Endothelial cell of umbilical vein (primary cell): ENCODE measurements at regions not wholly inside any gene's neighbourhood (a gene's known extent, or its start where the extent isn't known, plus 50 kb on each side); places are given as distances from the start of the nearest gene placed in this dataset.

ENCODE experiments used
- BruUV-seq: library from RNA; stranded (reverse); fragments of 400-500 nt; replicated peaks from 2 replicates; lab custom pipeline; 2021; lab: Mats Ljungman, UMichigan
- CTCF ChIA-PET: fragments of 300-600, 350-600 bp; sonication (Branson Sonifier 250); formaldehyde crosslinking; loops from one replicate; lab custom pipeline; 2021; ENCODE audit warnings: antibody characterized with exemption, inconsistent platforms; lab: Charles Lee
- POLR2A ChIA-PET: fragments of 300-600, 350-600 bp; sonication (Branson Sonifier 250); formaldehyde crosslinking; loops from one replicate; lab custom pipeline; 2021; ENCODE audit warnings: antibody characterized with exemption, inconsistent platforms; lab: Charles Lee
- DNase-seq: peaks from one replicate; pipeline ENCODE4 v3.0.0-alpha.2; 2011; ENCODE audit warnings: low read depth, low spot score
- FAIRE-seq: peaks from 2 replicates; lab custom pipeline; 2011; peaks lifted over from hg19 to GRCh38; lab: Jason Lieb, UNC
- H2AFZ ChIP-seq: 2 replicates; pipeline ENCODE4 v1.6.0; 2012; ENCODE audit warnings: low read depth, low read length, control low read depth, inconsistent platforms
- H3K27ac ChIP-seq: 2 replicates; pipeline ENCODE4 v1.5.1; 2011; ENCODE audit warnings: low read depth, mild to moderate bottlenecking, control low read depth, low read length, moderate library complexity; ENCODE audit not compliant: insufficient read depth
- H3K27me3 ChIP-seq, 2 experiments: 2 replicates each; pipeline versions ENCODE4 v1.6.0 to v1.6.1; 2011; ENCODE audit warnings: low read length in 2 of 2, mixed read lengths in 1 of 2; ENCODE audit not compliant: control insufficient read depth in 2 of 2, insufficient read depth in 2 of 2
- H3K36me3 ChIP-seq, 2 experiments: 2 replicates in 1 of 2; 3 replicates in 1 of 2; pipeline ENCODE4 v1.5.1; 2011; ENCODE audit warnings: low read length in 2 of 2, mild to moderate bottlenecking in 1 of 2, moderate library complexity in 1 of 2; ENCODE audit not compliant: control insufficient read depth in 2 of 2, insufficient read depth in 2 of 2; ENCODE audit errors: extremely low read depth in 1 of 2
- H3K4me1 ChIP-seq: 3 replicates; pipeline ENCODE4 v1.5.1; 2011; ENCODE audit warnings: mild to moderate bottlenecking, low read length; ENCODE audit not compliant: control insufficient read depth, insufficient read depth; ENCODE audit errors: extremely low read depth
- H3K4me2 ChIP-seq: 2 replicates; pipeline ENCODE4 v1.6.1; 2011; ENCODE audit warnings: low read length, control low read depth, mixed read lengths; ENCODE audit not compliant: insufficient read depth
- H3K4me3 ChIP-seq, 3 experiments: fragments of 200-600 bp in 1 of 3; sonication (generic), shearing (Covaris generic) in 1 of 3; replicated peaks in 1 of 3; 2 replicates each; pipeline ENCODE4 v1.5.1; 2011 to 2016; ENCODE audit warnings: control low read depth in 3 of 3, low read length in 3 of 3, mild to moderate bottlenecking in 2 of 3, inconsistent platforms in 1 of 3, low read depth in 1 of 3, moderate library complexity in 1 of 3; ENCODE audit not compliant: insufficient read depth in 1 of 3
- H3K79me2 ChIP-seq: 2 replicates; pipeline ENCODE4 v1.6.0; 2012; ENCODE audit warnings: low read length, inconsistent platforms; ENCODE audit not compliant: control insufficient read depth, insufficient read depth
- H3K9ac ChIP-seq: replicated peaks from 2 replicates; pipeline ENCODE3; 2011; ENCODE audit warnings: low read length, control low read depth; ENCODE audit not compliant: insufficient read depth; ENCODE audit errors: extremely low read depth
- H3K9me1 ChIP-seq: replicated peaks from 3 replicates; pipeline ENCODE4 v1.6.0; 2011; ENCODE audit warnings: mild to moderate bottlenecking, low read length; ENCODE audit not compliant: control insufficient read depth, insufficient read depth; ENCODE audit errors: extremely low read depth
- H3K9me3 ChIP-seq: replicated peaks from 2 replicates; pipeline ENCODE4 v1.5.1; 2012; ENCODE audit warnings: low read length, inconsistent platforms; ENCODE audit not compliant: control insufficient read depth, insufficient read depth
- H4K20me1 ChIP-seq: replicated peaks from 2 replicates; pipeline ENCODE3; 2011; ENCODE audit warnings: mild to moderate bottlenecking, low read length; ENCODE audit not compliant: control insufficient read depth, insufficient read depth; ENCODE audit errors: extremely low read depth
- EZH2 ChIP-seq: IDR thresholded peaks from 2 replicates; pipeline ENCODE4 v1.6.1; 2012; ENCODE audit warnings: borderline replicate concordance, low read depth, mild to moderate bottlenecking, moderate library complexity, low read length, inconsistent platforms; ENCODE audit not compliant: severe bottlenecking
- FOS ChIP-seq: IDR thresholded peaks from 2 replicates; pipeline ENCODE4 v1.6.1; 2011; ENCODE audit warnings: mild to moderate bottlenecking, low read length, moderate library complexity, borderline replicate concordance; ENCODE audit not compliant: insufficient read depth
- GATA2 ChIP-seq: IDR thresholded peaks from 2 replicates; pipeline ENCODE4 v1.7.0; 2011; ENCODE audit warnings: low read depth, mild to moderate bottlenecking, moderate library complexity, mixed read lengths, low read length; ENCODE audit not compliant: insufficient read length, insufficient read depth
- JUN ChIP-seq: IDR thresholded peaks from 2 replicates; pipeline ENCODE4 v1.6.1; 2011; ENCODE audit warnings: borderline replicate concordance, low read depth; ENCODE audit not compliant: insufficient read length, insufficient read depth
- MYC ChIP-seq: IDR thresholded peaks from one replicate; pipeline ENCODE4 v1.6.1; 2011; ENCODE audit warnings: mild to moderate bottlenecking, low read depth, low read length
- POLR2A ChIP-seq: IDR thresholded peaks from 2 replicates; pipeline ENCODE4 v1.6.1; 2012; ENCODE audit warnings: low read depth, mild to moderate bottlenecking, control low read depth, low read length
- POLR2AphosphoS5 ChIP-seq: IDR thresholded peaks from 2 replicates; pipeline ENCODE4 v1.6.1; 2012; ENCODE audit warnings: low read depth, mild to moderate bottlenecking, control low read depth, low read length, moderate library complexity; ENCODE audit not compliant: insufficient read depth
- dilution Hi-C: fragments of 300-500 bp; cut with MboI; formaldehyde crosslinking; loops from one replicate; pipeline ENCODE4 v1.15.0; 2019; ENCODE audit warnings: low sequenced_read_pairs; ENCODE audit not compliant: extremely low pct_ligation_motif_present
- intact Hi-C: fragments of 100-400 bp; cut with micrococcal nuclease; formaldehyde crosslinking; loops from one replicate; pipeline ENCODE4 v1.10.0; 2022
- TF ChIP-seq, protein P1 (sequence below): IDR thresholded peaks from 2 replicates; pipeline ENCODE4 v1.6.1; 2011; ENCODE audit not compliant: insufficient read depth, insufficient read length
- TF ChIP-seq, protein P2 (sequence below), 2 donors: IDR thresholded peaks; 1 replicate in 1 of 2; 2 replicates in 1 of 2; pipeline ENCODE4 v1.5.1; 2011; ENCODE audit warnings: low read length in 2 of 2, mild to moderate bottlenecking in 2 of 2, moderate library complexity in 2 of 2, control low read depth in 1 of 2, inconsistent platforms in 1 of 2, low read depth in 1 of 2; ENCODE audit not compliant: insufficient read depth in 1 of 2; ENCODE audit errors: extremely low read depth in 1 of 2

GRCh38 chr9:107175041-107175440 is 108.0 kb upstream of the RAD23B start:
- Histone ChIP-seq H3K9ac (no peak overlapping the region), H3K4me3 (no peak overlapping the region), H2AFZ (no peak overlapping the region), H3K27ac (no peak overlapping the region), H3K36me3 (no peaks in the 10 kb centered on the region), H3K9me1 (no peaks in the 10 kb centered on the region), H3K4me1 (no peaks in the 10 kb centered on the region), H3K27me3 (no peaks in the 10 kb centered on the region), H4K20me1 (no peaks in the 10 kb centered on the region), H3K79me2 (no peaks in the 10 kb centered on the region), H3K9me3 (no peaks in the 10 kb centered on the region), H3K4me2 (no peak overlapping the region)
- intact Hi-C loops, result no loop called here
- dilution Hi-C loops, result no loop called here
- CTCF ChIA-PET, result interaction anchor here (1.0 to 2.0 kb wide), 3 partner anchors 17 to 1334 kb away, joined by 4 to 20 read pairs (median 5); no protein-coding TSS in a partner anchor
- FAIRE-seq, result no peak
- POLR2A ChIA-PET, result no interaction called here
- no peak for TF ChIP-seq JUN
- no peak for TF ChIP-seq FOS
- no peak for TF ChIP-seq POLR2A
- no peak for TF ChIP-seq GATA2
- TF ChIP-seq EZH2, result no peak
- TF ChIP-seq MYC, result no peak
- no TSS peak for BruUV-seq
- DNase-seq, result no peak

DNA sequence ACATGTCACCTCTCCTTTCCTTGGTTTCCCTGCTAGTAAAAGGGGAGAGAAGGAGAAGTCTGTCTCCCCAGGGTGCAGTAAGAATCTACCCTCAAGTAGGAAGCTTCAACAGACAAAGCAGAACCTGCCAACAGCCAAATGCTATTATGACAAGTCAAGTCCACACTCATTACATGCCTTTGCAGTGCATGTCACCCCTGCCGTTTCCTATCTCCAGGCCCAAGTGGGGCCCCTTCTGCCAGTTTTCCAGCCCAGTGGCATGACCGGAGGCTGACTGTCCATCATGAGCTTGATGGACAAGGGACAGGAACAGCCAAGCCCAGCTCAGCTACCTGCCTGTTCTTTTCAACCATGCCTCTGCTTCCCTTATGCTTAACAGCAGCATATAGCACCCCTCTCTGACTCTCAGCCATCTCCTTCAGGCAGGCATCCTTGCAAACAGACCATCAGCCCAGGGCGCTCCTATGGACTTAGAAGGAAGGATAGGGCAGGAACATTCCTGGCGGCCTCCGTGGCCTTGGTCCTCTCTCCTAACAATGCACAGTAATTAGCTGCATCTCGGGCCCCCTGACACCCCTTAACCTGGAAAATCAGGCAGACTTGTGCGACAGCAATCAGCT is 107.2 kb upstream of the RAD23B start:
- H4K20me1 ChIP-seq, result no peaks in the 10 kb centered on the region
- H3K4me1 ChIP-seq, result no peaks in the 10 kb centered on the region
- intact Hi-C loops (no loop called here), dilution Hi-C loops (no loop called here)
- no peaks in the 10 kb centered on the region for H3K36me3 ChIP-seq
- POLR2A ChIA-PET, result no interaction called here
- H3K27ac ChIP-seq, result no peak overlapping the region
- no TSS peak for BruUV-seq
- H3K4me2 ChIP-seq, result no peak overlapping the region
- H3K79me2 ChIP-seq, result no peaks in the 10 kb centered on the region
- no peak for FAIRE-seq
- TF ChIP-seq POLR2AphosphoS5 (no peak), MYC (no peak), GATA2 (no peak), JUN (no peak), EZH2 (no peak), FOS (no peak), POLR2A (no peak)
- TF ChIP-seq, protein P1, sequence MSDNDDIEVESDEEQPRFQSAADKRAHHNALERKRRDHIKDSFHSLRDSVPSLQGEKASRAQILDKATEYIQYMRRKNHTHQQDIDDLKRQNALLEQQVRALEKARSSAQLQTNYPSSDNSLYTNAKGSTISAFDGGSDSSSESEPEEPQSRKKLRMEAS, result no peak
- TF ChIP-seq, protein P2, sequence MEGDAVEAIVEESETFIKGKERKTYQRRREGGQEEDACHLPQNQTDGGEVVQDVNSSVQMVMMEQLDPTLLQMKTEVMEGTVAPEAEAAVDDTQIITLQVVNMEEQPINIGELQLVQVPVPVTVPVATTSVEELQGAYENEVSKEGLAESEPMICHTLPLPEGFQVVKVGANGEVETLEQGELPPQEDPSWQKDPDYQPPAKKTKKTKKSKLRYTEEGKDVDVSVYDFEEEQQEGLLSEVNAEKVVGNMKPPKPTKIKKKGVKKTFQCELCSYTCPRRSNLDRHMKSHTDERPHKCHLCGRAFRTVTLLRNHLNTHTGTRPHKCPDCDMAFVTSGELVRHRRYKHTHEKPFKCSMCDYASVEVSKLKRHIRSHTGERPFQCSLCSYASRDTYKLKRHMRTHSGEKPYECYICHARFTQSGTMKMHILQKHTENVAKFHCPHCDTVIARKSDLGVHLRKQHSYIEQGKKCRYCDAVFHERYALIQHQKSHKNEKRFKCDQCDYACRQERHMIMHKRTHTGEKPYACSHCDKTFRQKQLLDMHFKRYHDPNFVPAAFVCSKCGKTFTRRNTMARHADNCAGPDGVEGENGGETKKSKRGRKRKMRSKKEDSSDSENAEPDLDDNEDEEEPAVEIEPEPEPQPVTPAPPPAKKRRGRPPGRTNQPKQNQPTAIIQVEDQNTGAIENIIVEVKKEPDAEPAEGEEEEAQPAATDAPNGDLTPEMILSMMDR (IDR thresholded peaks at IDR 0.05; ENCODE audit: extremely low read depth in 1 of 2, insufficient read depth in 1 of 2, low read depth in 1 of 2, low read length in 2 of 2), result no peak
- H3K4me3 ChIP-seq, result no peak overlapping the region
- no peak for DNase-seq
- no peaks in the 10 kb centered on the region for H3K9me1 ChIP-seq
- CTCF ChIA-PET, result interaction anchor here (1.0 to 2.0 kb wide), 3 partner anchors 17 to 1334 kb away, joined by 4 to 20 read pairs (median 5); no protein-coding TSS in a partner anchor
- H3K9me3 ChIP-seq, result no peaks in the 10 kb centered on the region
- H3K9ac ChIP-seq, result no peak overlapping the region
- no peak overlapping the region for H2AFZ ChIP-seq
- no peaks in the 10 kb centered on the region for H3K27me3 ChIP-seq
